Suppressor macrophage (primary cell): ENCODE measurements at regions not wholly inside any gene's neighbourhood (a gene's known extent, or its start where the extent isn't known, plus 50 kb on each side); places are given as distances from the start of the nearest gene placed in this dataset.
"Not testable (repeated sequence)": the region's sequence is repeated elsewhere in the genome, so short reads cannot be mapped to it uniquely, and the experiment has no call there.

Experiments used
- DNase-seq, 4 experiments: peaks; one replicate each; pipeline ENCODE4 v3.0.0-alpha.2; 2020 to 2022

GRCh38 chr6:140360651-140361050, 986.2 kb upstream of the CITED2 start:
- DNase-seq, result no peak

GRCh38 chr6:140355476-140355875, 981.0 kb upstream of the CITED2 start:
- no peak for DNase-seq

- DNase-seq, result no peak
These were observed 979.8 kb upstream of the CITED2 start for GRCh38 chr6:140354296-140354695.

- no peak for DNase-seq
These were observed 979.1 kb upstream of the CITED2 start for GRCh38 chr6:140353536-140353935.

GRCh38 chr6:140346428-140346827, 972.0 kb upstream of the CITED2 start:
- DNase-seq, result peak in 1 of 4 experiments; percentile 6

- DNase-seq, result no peak
These were observed 971.5 kb upstream of the CITED2 start for GRCh38 chr6:140345935-140346334.

GRCh38 chr6:140344142-140344913, 969.9 kb upstream of the CITED2 start:
- no peak for DNase-seq

- no peak for DNase-seq
These were observed 968.7 kb upstream of the CITED2 start for GRCh38 chr6:140343128-140343527.

- no peak for DNase-seq
These were observed 966.8 kb upstream of the CITED2 start for GRCh38 chr6:140341272-140341671.

GRCh38 chr6:140340795-140341194, 966.3 kb upstream of the CITED2 start:
- no peak for DNase-seq

- not testable (repeated sequence) for DNase-seq
These were observed 964.6 kb upstream of the CITED2 start for GRCh38 chr6:140339084-140339483.

- peak in 2 of 4 experiments; percentile 39 to 46 for DNase-seq
These were observed 947.4 kb upstream of the CITED2 start for GRCh38 chr6:140321891-140322290.

GRCh38 chr6:140320081-140321080, 945.9 kb upstream of the CITED2 start:
- peak; percentile 44 to 78 (median 70) for DNase-seq

GRCh38 chr6:140319209-140319608, 944.8 kb upstream of the CITED2 start:
- no peak for DNase-seq

GRCh38 chr6:140318408-140318807, 944.0 kb upstream of the CITED2 start:
- DNase-seq, result no peak

- DNase-seq, result no peak
These were observed 943.5 kb upstream of the CITED2 start for GRCh38 chr6:140317950-140318349.

- DNase-seq, result no peak
These were observed 942.5 kb upstream of the CITED2 start for GRCh38 chr6:140316966-140317365.

GRCh38 chr6:140314682-140315081, 940.2 kb upstream of the CITED2 start:
- no peak for DNase-seq

GRCh38 chr6:140311146-140311545, 936.7 kb upstream of the CITED2 start:
- DNase-seq, result no peak

- DNase-seq, result no peak
These were observed 928.9 kb upstream of the CITED2 start for GRCh38 chr6:140303218-140303949.

- no peak for DNase-seq
These were observed 925.9 kb upstream of the CITED2 start for GRCh38 chr6:140300331-140300730.

GRCh38 chr6:140289186-140289585, 914.7 kb upstream of the CITED2 start:
- no peak for DNase-seq
